ENCODE measurements at regions not wholly inside any gene's neighbourhood (a gene's known extent, or its start where the extent isn't known, plus 50 kb on each side); places are given as distances from the start of the nearest gene placed in this dataset.

DNA sequence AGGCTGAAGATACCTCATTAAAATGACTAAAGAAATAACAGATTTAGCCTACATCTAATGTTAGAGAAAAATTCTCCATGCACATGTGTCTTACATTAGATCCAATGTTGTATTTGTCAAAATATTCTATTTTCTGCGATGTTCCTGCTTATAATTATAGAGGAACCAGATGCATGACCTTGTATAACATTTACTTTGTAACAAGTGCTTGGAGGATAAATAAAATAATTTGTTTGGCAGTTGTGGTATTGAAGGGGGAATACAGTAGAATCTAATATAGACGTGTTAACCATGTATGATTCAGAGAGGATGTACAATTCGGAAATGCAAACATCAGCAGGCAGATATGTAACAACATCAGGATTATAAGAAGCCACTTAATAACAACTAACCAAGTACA is 922.2 kb downstream of the TUSC7 start:
- no peak overlapping the region for H2BK12ac ChIP-seq (ENCODE audit: low read length)
- no peak overlapping the region for H3K9ac ChIP-seq (ENCODE audit: low read depth, low read length, poor library complexity)
- H2AK5ac ChIP-seq (ENCODE audit: low read depth, low read length), result no peak overlapping the region
- H3K4me2 ChIP-seq (ENCODE audit: insufficient read depth, low read length, poor library complexity, severe bottlenecking), result no peak overlapping the region
- no peak overlapping the region for H3K4ac ChIP-seq (ENCODE audit: low read length)
- H3K4me1 ChIP-seq (ENCODE audit: control insufficient read depth in 2 of 2, insufficient read depth in 1 of 2, low read depth in 1 of 2, low read length in 2 of 2), result peaks cover 0 to 6% of the 10 kb centered on the region in 2 donors
- no peak overlapping the region for H2BK120ac ChIP-seq (ENCODE audit: low read depth, low read length)
- H3K9me3 ChIP-seq (replicated peaks in 1 of 2; ENCODE audit: control insufficient read depth in 2 of 2, insufficient read depth in 1 of 2, low read depth in 1 of 2, low read length in 2 of 2), result no peaks in the 10 kb centered on the region
- no peak for DNase-seq (ENCODE audit: low spot score)
- no peaks in the 10 kb centered on the region for H3K27me3 ChIP-seq (ENCODE audit: control insufficient read depth in 3 of 3, insufficient read depth in 3 of 3, low read depth in 1 of 3, low read length in 3 of 3)
- H3K4me3 ChIP-seq (ENCODE audit: low read length in 2 of 2), result no peak overlapping the region
- no peak overlapping the region for H2BK15ac ChIP-seq (ENCODE audit: low read length)
- H2BK5ac ChIP-seq (ENCODE audit: low read length), result no peak overlapping the region
- WGBS, 2 donors (ENCODE audit: extremely low coverage in 2 of 2, insufficient read length in 2 of 2, insufficient replicate concordance in 1 of 2), result no CpG with 5 or more reads among the region's 3 CpGs
- H3K14ac ChIP-seq (ENCODE audit: low read length), result no peak overlapping the region
- no peak overlapping the region for H3K18ac ChIP-seq (ENCODE audit: low read length)
- H4K8ac ChIP-seq (ENCODE audit: low read depth, low read length), result no peak overlapping the region
- H3K79me1 ChIP-seq (ENCODE audit: low read depth, low read length), result no peaks in the 10 kb centered on the region
- H2AFZ ChIP-seq (ENCODE audit: low read length), result no peak overlapping the region
- no peak overlapping the region for H3K23ac ChIP-seq (ENCODE audit: low read depth, low read length, poor library complexity)
- no peaks in the 10 kb centered on the region for H3K36me3 ChIP-seq (replicated peaks in 1 of 2; ENCODE audit: control insufficient read depth in 2 of 2, insufficient read depth in 2 of 2, low read length in 2 of 2)
- no peak overlapping the region for H3K27ac ChIP-seq (replicated peaks; ENCODE audit: low read length)
- no peak overlapping the region for H4K91ac ChIP-seq (ENCODE audit: low read depth, low read length, poor library complexity)

DNA sequence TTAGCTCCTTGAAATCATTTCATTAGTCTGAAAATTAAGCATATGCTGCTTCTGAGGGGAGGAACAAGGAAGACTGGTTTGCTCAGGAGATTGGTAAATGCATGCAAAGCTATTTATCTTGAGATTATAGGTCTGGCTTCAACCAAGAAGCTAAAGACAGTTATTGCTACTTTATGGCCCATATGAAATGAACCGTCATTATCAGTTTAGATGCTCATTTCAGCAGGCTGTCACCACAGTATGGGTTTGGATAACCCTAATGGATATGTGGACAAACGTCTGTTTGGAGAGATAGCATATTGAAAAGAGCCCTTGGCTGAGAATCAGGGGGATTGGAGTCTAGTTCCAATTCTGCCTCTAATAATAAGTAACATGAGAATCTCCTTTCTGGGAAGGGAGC is 922.6 kb downstream of the TUSC7 start:
- H2AFZ ChIP-seq (ENCODE audit: low read length), result no peak overlapping the region
- H3K79me1 ChIP-seq (ENCODE audit: low read depth, low read length), result no peaks in the 10 kb centered on the region
- H2BK5ac ChIP-seq (ENCODE audit: low read length), result no peak overlapping the region
- H3K27ac ChIP-seq (replicated peaks; ENCODE audit: low read length), result no peak overlapping the region
- no CpG with 5 or more reads among the region's 2 CpGs for WGBS, 2 donors (ENCODE audit: extremely low coverage in 2 of 2, insufficient read length in 2 of 2, insufficient replicate concordance in 1 of 2)
- peaks cover 0 to 6% of the 10 kb centered on the region in 2 donors for H3K4me1 ChIP-seq (ENCODE audit: control insufficient read depth in 2 of 2, insufficient read depth in 1 of 2, low read depth in 1 of 2, low read length in 2 of 2)
- H3K9me3 ChIP-seq (replicated peaks in 1 of 2; ENCODE audit: control insufficient read depth in 2 of 2, insufficient read depth in 1 of 2, low read depth in 1 of 2, low read length in 2 of 2), result no peaks in the 10 kb centered on the region
- H2BK15ac ChIP-seq (ENCODE audit: low read length), result no peak overlapping the region
- no peak overlapping the region for H3K9ac ChIP-seq (ENCODE audit: low read depth, low read length, poor library complexity)
- no peak overlapping the region for H2BK120ac ChIP-seq (ENCODE audit: low read depth, low read length)
- no peak overlapping the region for H3K4ac ChIP-seq (ENCODE audit: low read length)
- no peak overlapping the region for H4K91ac ChIP-seq (ENCODE audit: low read depth, low read length, poor library complexity)
- no peak overlapping the region for H2BK12ac ChIP-seq (ENCODE audit: low read length)
- no peak overlapping the region for H3K23ac ChIP-seq (ENCODE audit: low read depth, low read length, poor library complexity)
- no peaks in the 10 kb centered on the region for H3K36me3 ChIP-seq (replicated peaks in 1 of 2; ENCODE audit: control insufficient read depth in 2 of 2, insufficient read depth in 2 of 2, low read length in 2 of 2)
- H2AK5ac ChIP-seq (ENCODE audit: low read depth, low read length), result no peak overlapping the region
- no peak overlapping the region for H4K8ac ChIP-seq (ENCODE audit: low read depth, low read length)
- H3K14ac ChIP-seq (ENCODE audit: low read length), result no peak overlapping the region
- no peak overlapping the region for H3K4me2 ChIP-seq (ENCODE audit: insufficient read depth, low read length, poor library complexity, severe bottlenecking)
- no peak overlapping the region for H3K4me3 ChIP-seq (ENCODE audit: low read length in 2 of 2)
- H3K27me3 ChIP-seq (ENCODE audit: control insufficient read depth in 3 of 3, insufficient read depth in 3 of 3, low read depth in 1 of 3, low read length in 3 of 3), result no peaks in the 10 kb centered on the region
- no peak for DNase-seq (ENCODE audit: low spot score)
- H3K18ac ChIP-seq (ENCODE audit: low read length), result no peak overlapping the region

- H3K9me3 ChIP-seq (replicated peaks in 1 of 2; ENCODE audit: control insufficient read depth in 2 of 2, insufficient read depth in 1 of 2, low read depth in 1 of 2, low read length in 2 of 2), result no peaks in the 10 kb centered on the region
Observed at GRCh38 chr3:117633207-117633606, 923.6 kb downstream of the TUSC7 start.

GRCh38 chr3:117637666-117638065 is 928.1 kb downstream of the TUSC7 start:
- no peak overlapping the region for H2BK5ac ChIP-seq (ENCODE audit: low read length)
- H2BK12ac ChIP-seq (ENCODE audit: low read length), result no peak overlapping the region
- no peaks in the 10 kb centered on the region for H3K4me1 ChIP-seq (ENCODE audit: control insufficient read depth in 2 of 2, insufficient read depth in 1 of 2, low read depth in 1 of 2, low read length in 2 of 2)
- no peak overlapping the region for H3K23ac ChIP-seq (ENCODE audit: low read depth, low read length, poor library complexity)
- no peaks in the 10 kb centered on the region for H3K27me3 ChIP-seq (ENCODE audit: control insufficient read depth in 3 of 3, insufficient read depth in 3 of 3, low read depth in 1 of 3, low read length in 3 of 3)
- WGBS, 2 donors (ENCODE audit: extremely low coverage in 2 of 2, insufficient read length in 2 of 2, insufficient replicate concordance in 1 of 2), result no CpG with 5 or more reads among the region's 5 CpGs
- H3K14ac ChIP-seq (ENCODE audit: low read length), result no peak overlapping the region
- H3K27ac ChIP-seq (replicated peaks; ENCODE audit: low read length), result no peak overlapping the region
- H4K8ac ChIP-seq (ENCODE audit: low read depth, low read length), result no peak overlapping the region
- no peaks in the 10 kb centered on the region for H3K36me3 ChIP-seq (replicated peaks in 1 of 2; ENCODE audit: control insufficient read depth in 2 of 2, insufficient read depth in 2 of 2, low read length in 2 of 2)
- no peak overlapping the region for H3K18ac ChIP-seq (ENCODE audit: low read length)
- H3K4me2 ChIP-seq (ENCODE audit: insufficient read depth, low read length, poor library complexity, severe bottlenecking), result no peak overlapping the region
- no peak for DNase-seq (ENCODE audit: low spot score)
- H3K4ac ChIP-seq (ENCODE audit: low read length), result no peak overlapping the region
- H3K4me3 ChIP-seq (ENCODE audit: low read length in 2 of 2), result no peak overlapping the region
- H2AK5ac ChIP-seq (ENCODE audit: low read depth, low read length), result no peak overlapping the region
- H2BK15ac ChIP-seq (ENCODE audit: low read length), result no peak overlapping the region
- no peak overlapping the region for H3K9ac ChIP-seq (ENCODE audit: low read depth, low read length, poor library complexity)
- H4K91ac ChIP-seq (ENCODE audit: low read depth, low read length, poor library complexity), result no peak overlapping the region
- no peak overlapping the region for H2AFZ ChIP-seq (ENCODE audit: low read length)
- no peaks in the 10 kb centered on the region for H3K9me3 ChIP-seq (replicated peaks in 1 of 2; ENCODE audit: control insufficient read depth in 2 of 2, insufficient read depth in 1 of 2, low read depth in 1 of 2, low read length in 2 of 2)
- no peaks in the 10 kb centered on the region for H3K79me1 ChIP-seq (ENCODE audit: low read depth, low read length)
- no peak overlapping the region for H2BK120ac ChIP-seq (ENCODE audit: low read depth, low read length)

More at GRCh38 chr3:117633207-117633606, 923.6 kb downstream of the TUSC7 start:
- Histone ChIP-seq H2BK12ac (ENCODE audit: low read length) (no peak overlapping the region), H3K4me2 (ENCODE audit: insufficient read depth, low read length, poor library complexity, severe bottlenecking) (no peak overlapping the region), H3K4ac (ENCODE audit: low read length) (no peak overlapping the region), H4K8ac (ENCODE audit: low read depth, low read length) (no peak overlapping the region), H3K14ac (ENCODE audit: low read length) (no peak overlapping the region), H2BK5ac (ENCODE audit: low read length) (no peak overlapping the region), H2BK15ac (ENCODE audit: low read length) (no peak overlapping the region), H3K4me1 (ENCODE audit: control insufficient read depth in 2 of 2, insufficient read depth in 1 of 2, low read depth in 1 of 2, low read length in 2 of 2) (peaks cover 0 to 6% of the 10 kb centered on the region in 2 donors), H2AK5ac (ENCODE audit: low read depth, low read length) (no peak overlapping the region), H3K23ac (ENCODE audit: low read depth, low read length, poor library complexity) (no peak overlapping the region), H2BK120ac (ENCODE audit: low read depth, low read length) (no peak overlapping the region), H3K18ac (ENCODE audit: low read length) (no peak overlapping the region), H3K4me3 (ENCODE audit: low read length in 2 of 2) (no peak overlapping the region), H3K36me3 (replicated peaks in 1 of 2; ENCODE audit: control insufficient read depth in 2 of 2, insufficient read depth in 2 of 2, low read length in 2 of 2) (no peaks in the 10 kb centered on the region), H3K27ac (replicated peaks; ENCODE audit: low read length) (no peak overlapping the region), H4K91ac (ENCODE audit: low read depth, low read length, poor library complexity) (no peak overlapping the region), H2AFZ (ENCODE audit: low read length) (no peak overlapping the region), H3K9ac (ENCODE audit: low read depth, low read length, poor library complexity) (no peak overlapping the region), H3K27me3 (ENCODE audit: control insufficient read depth in 3 of 3, insufficient read depth in 3 of 3, low read depth in 1 of 3, low read length in 3 of 3) (no peaks in the 10 kb centered on the region), H3K79me1 (ENCODE audit: low read depth, low read length) (no peaks in the 10 kb centered on the region)
- WGBS, 2 donors (ENCODE audit: extremely low coverage in 2 of 2, insufficient read length in 2 of 2, insufficient replicate concordance in 1 of 2), result no CpG with 5 or more reads among the region's 4 CpGs
- DNase-seq (ENCODE audit: low spot score), result no peak

All from neuronal stem cell (in vitro differentiated cells).